Hepatocyte (in vitro differentiated cells): ENCODE measurements at regions not wholly inside any gene's neighbourhood (a gene's known extent, or its start where the extent isn't known, plus 50 kb on each side); places are given as distances from the start of the nearest gene placed in this dataset.

Experiments used
- DNase-seq: peaks from one replicate; pipeline ENCODE4 v3.0.0-alpha.2; 2016; ENCODE audit warnings: low spot score
- H2AFZ ChIP-seq: fragments of 200-600 bp; sonication (generic); 2 replicates; pipeline ENCODE4 v1.6.0; 2016; ENCODE audit warnings: antibody characterized with exemption, mild to moderate bottlenecking
- H3K27ac ChIP-seq: fragments of 200-600 bp; sonication (generic); 2 replicates; pipeline ENCODE4 v1.5.1; 2016; ENCODE audit warnings: mild to moderate bottlenecking
- H3K27me3 ChIP-seq: fragments of 200-600 bp; sonication (generic); 2 replicates; pipeline ENCODE4 v1.6.1; 2016
- H3K36me3 ChIP-seq: fragments of 200-600 bp; sonication (generic); replicated peaks from 2 replicates; pipeline ENCODE4 v1.5.1; 2016; ENCODE audit warnings: low read depth; ENCODE audit not compliant: insufficient read depth
- H3K4me1 ChIP-seq: fragments of 200-600 bp; sonication (generic); 2 replicates; pipeline ENCODE4 v1.5.1; 2016; ENCODE audit warnings: mild to moderate bottlenecking, moderate library complexity; ENCODE audit not compliant: insufficient read depth
- H3K4me2 ChIP-seq: fragments of 200-600 bp; sonication (generic); 2 replicates; pipeline ENCODE4 v1.6.0; 2016
- H3K4me3 ChIP-seq: fragments of 200-600 bp; sonication (generic); 2 replicates; pipeline ENCODE4 v1.5.1; 2016; ENCODE audit warnings: mild to moderate bottlenecking
- H3K79me2 ChIP-seq: fragments of 200-600 bp; sonication (generic); 2 replicates; pipeline ENCODE4 v1.6.0; 2017; ENCODE audit warnings: mild to moderate bottlenecking
- H3K9me2 ChIP-seq: fragments of 200-600 bp; sonication (generic); replicated peaks from 2 replicates; pipeline ENCODE4 v1.6.0; 2017; ENCODE audit warnings: mild to moderate bottlenecking; ENCODE audit not compliant: insufficient read depth
- H3K9me3 ChIP-seq: fragments of 200-600 bp; sonication (generic); 2 replicates; pipeline ENCODE4 v1.5.1; 2016; ENCODE audit warnings: low read depth, mild to moderate bottlenecking
- H4K20me1 ChIP-seq: fragments of 200-600 bp; sonication (generic); 2 replicates; pipeline ENCODE4 v1.6.0; 2016; ENCODE audit warnings: mild to moderate bottlenecking; ENCODE audit not compliant: insufficient read depth, poor library complexity, severe bottlenecking
- EZH2 ChIP-seq: fragments of 200-600 bp; sonication (generic); IDR thresholded peaks from 2 replicates; pipeline ENCODE4 v1.6.1; 2016; ENCODE audit warnings: antibody characterized with exemption, mild to moderate bottlenecking, borderline replicate concordance
- EZH2phosphoT487 ChIP-seq: fragments of 200-600 bp; sonication (generic); IDR thresholded peaks from one replicate; pipeline ENCODE4 v1.6.1; 2018; ENCODE audit warnings: antibody characterized with exemption, mild to moderate bottlenecking, low read depth, moderate library complexity; ENCODE audit not compliant: unreplicated experiment, severe bottlenecking
- WGBS: methylation state at CpG from one replicate; pipeline ENCODE4 v1.1.6; 2016; ENCODE audit warnings: low lambda C conversion rate; ENCODE audit errors: missing lambda C conversion rate; 5-methylcytosine and 5-hydroxymethylcytosine counted together
- TF ChIP-seq, protein P1 (sequence below): fragments of 200-600 bp; sonication (generic); IDR thresholded peaks from 2 replicates; pipeline ENCODE4 v1.5.1; 2016; ENCODE audit warnings: antibody characterized with exemption, mild to moderate bottlenecking; ENCODE audit not compliant: poor library complexity

DNA sequence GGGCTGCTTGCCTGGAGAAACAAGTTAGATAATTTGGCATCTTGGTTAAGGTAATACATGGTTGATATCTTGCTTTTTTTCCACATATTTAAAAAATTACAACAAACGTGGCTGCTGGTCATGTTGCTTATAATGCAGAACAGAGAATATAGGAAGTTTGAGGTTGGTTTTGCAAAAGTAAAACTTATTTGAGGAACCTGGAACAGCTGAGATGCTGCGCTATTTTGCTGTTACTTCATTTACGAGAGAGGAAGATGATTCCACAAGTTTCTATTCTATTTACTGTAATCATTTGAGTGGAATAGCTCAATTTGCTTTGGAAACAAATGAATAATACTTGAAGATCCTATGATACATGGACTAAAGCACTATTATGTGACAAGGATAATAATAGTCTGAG lies 118.9 kb downstream of the TMA16 start:
- no peaks in the 10 kb centered on the region for H3K79me2 ChIP-seq
- no peaks in the 10 kb centered on the region for H4K20me1 ChIP-seq
- H3K9me3 ChIP-seq = no peaks in the 10 kb centered on the region
- WGBS = 91% methylated on average over 3 of the region's 3 CpGs
- no peaks in the 10 kb centered on the region for H3K36me3 ChIP-seq
- H3K27me3 ChIP-seq = no peaks in the 10 kb centered on the region
- no peak overlapping the region for H2AFZ ChIP-seq
- TF ChIP-seq EZH2 = no peak
- TF ChIP-seq, protein P1, sequence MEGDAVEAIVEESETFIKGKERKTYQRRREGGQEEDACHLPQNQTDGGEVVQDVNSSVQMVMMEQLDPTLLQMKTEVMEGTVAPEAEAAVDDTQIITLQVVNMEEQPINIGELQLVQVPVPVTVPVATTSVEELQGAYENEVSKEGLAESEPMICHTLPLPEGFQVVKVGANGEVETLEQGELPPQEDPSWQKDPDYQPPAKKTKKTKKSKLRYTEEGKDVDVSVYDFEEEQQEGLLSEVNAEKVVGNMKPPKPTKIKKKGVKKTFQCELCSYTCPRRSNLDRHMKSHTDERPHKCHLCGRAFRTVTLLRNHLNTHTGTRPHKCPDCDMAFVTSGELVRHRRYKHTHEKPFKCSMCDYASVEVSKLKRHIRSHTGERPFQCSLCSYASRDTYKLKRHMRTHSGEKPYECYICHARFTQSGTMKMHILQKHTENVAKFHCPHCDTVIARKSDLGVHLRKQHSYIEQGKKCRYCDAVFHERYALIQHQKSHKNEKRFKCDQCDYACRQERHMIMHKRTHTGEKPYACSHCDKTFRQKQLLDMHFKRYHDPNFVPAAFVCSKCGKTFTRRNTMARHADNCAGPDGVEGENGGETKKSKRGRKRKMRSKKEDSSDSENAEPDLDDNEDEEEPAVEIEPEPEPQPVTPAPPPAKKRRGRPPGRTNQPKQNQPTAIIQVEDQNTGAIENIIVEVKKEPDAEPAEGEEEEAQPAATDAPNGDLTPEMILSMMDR = no peak
- no peak for TF ChIP-seq EZH2phosphoT487
- H3K4me3 ChIP-seq = no peak overlapping the region
- H3K4me1 ChIP-seq = no peaks in the 10 kb centered on the region
- H3K9me2 ChIP-seq = no peaks in the 10 kb centered on the region
- no peak overlapping the region for H3K27ac ChIP-seq
- no peak for DNase-seq
- no peak overlapping the region for H3K4me2 ChIP-seq

DNA sequence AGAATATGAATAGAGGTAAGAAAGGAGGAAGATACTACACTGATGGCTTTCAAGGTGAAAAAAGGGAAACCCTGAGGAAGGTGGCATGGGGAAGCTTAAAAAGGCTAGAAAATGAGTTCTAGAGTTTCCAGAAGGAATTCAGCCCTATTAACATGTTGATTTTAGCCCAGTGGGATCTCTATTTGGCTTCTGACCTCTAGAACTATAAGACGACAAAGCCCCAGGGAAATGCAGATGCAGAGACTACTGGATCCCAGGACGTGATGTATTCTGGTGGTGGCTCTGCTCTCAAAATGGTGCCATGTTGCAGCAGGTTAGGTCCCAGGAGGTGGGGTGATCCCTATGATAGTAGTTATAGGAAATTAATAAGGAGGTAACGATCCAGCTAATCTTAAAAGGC lies 120.4 kb downstream of the TMA16 start:
- 89% methylated on average over 3 of the region's 3 CpGs for WGBS
- H4K20me1 ChIP-seq = no peaks in the 10 kb centered on the region
- H3K36me3 ChIP-seq = no peaks in the 10 kb centered on the region
- no peak overlapping the region for H2AFZ ChIP-seq
- H3K4me1 ChIP-seq = no peaks in the 10 kb centered on the region
- H3K27me3 ChIP-seq = no peaks in the 10 kb centered on the region
- TF ChIP-seq, protein P1 = no peak
- TF ChIP-seq EZH2 (no peak), EZH2phosphoT487 (no peak)
- H3K9me3 ChIP-seq = no peaks in the 10 kb centered on the region
- H3K9me2 ChIP-seq = no peaks in the 10 kb centered on the region
- H3K4me2 ChIP-seq = no peak overlapping the region
- no peak for DNase-seq
- H3K79me2 ChIP-seq = no peaks in the 10 kb centered on the region
- H3K27ac ChIP-seq = no peak overlapping the region
- no peak overlapping the region for H3K4me3 ChIP-seq

DNA sequence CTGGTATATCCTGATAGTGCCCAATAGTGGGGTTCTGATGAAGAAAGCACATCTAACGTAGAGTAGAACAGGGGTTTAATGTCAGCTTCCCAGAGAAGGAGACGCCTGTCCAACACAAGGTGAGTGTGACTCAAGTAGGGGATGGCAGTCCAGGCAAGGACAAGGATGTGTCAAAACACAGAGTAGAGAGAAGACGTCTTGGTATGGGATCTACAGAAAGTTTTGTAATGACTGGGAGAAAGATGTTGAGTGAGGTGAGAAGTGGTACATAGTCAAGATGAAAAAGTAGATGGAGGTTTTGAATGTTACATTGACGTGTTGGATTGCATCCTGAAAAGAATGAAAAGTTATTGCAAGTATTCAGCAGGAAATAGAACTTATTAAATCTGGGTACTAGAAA lies 124.4 kb downstream of the TMA16 start:
- no peaks in the 10 kb centered on the region for H3K9me2 ChIP-seq
- 92% methylated on average over 4 of the region's 4 CpGs for WGBS
- no peak overlapping the region for H3K27ac ChIP-seq
- H3K27me3 ChIP-seq = no peaks in the 10 kb centered on the region
- no peak for TF ChIP-seq EZH2
- TF ChIP-seq EZH2phosphoT487 = no peak
- TF ChIP-seq, protein P1 = no peak
- no peaks in the 10 kb centered on the region for H3K36me3 ChIP-seq
- H4K20me1 ChIP-seq = no peaks in the 10 kb centered on the region
- H3K4me2 ChIP-seq = no peak overlapping the region
- no peaks in the 10 kb centered on the region for H3K9me3 ChIP-seq
- no peak overlapping the region for H3K4me3 ChIP-seq
- H3K79me2 ChIP-seq = no peaks in the 10 kb centered on the region
- DNase-seq = no peak
- H2AFZ ChIP-seq = no peak overlapping the region
- no peaks in the 10 kb centered on the region for H3K4me1 ChIP-seq

DNA sequence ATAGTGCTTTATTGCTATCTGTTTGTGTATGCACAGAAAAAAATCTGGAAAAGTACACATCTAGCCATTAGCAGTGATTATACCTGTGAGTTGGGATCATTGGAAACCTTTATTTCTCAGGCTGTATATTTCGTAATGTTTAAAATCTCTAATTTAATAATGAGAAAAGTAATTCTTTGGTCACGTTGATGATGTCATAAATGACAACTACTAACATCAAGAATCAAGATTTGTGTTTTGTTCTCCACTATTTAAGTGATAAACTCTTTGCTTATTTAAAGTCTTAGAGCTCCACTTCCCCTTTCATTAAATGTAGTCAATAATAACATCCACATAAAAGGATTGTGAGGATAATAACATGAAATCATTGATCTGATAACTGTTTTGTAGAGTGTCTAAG lies 126.2 kb downstream of the TMA16 start:
- Histone ChIP-seq H3K4me3 (no peak overlapping the region), H3K27ac (no peak overlapping the region), H3K9me2 (no peaks in the 10 kb centered on the region), H3K79me2 (no peaks in the 10 kb centered on the region), H2AFZ (no peak overlapping the region), H4K20me1 (no peaks in the 10 kb centered on the region), H3K4me2 (no peak overlapping the region), H3K36me3 (no peaks in the 10 kb centered on the region), H3K9me3 (no peaks in the 10 kb centered on the region), H3K4me1 (no peaks in the 10 kb centered on the region), H3K27me3 (no peaks in the 10 kb centered on the region)
- TF ChIP-seq EZH2phosphoT487 (no peak), EZH2 (no peak)
- TF ChIP-seq, protein P1 = no peak
- 85% methylated on average over 2 of the region's 2 CpGs for WGBS
- no peak for DNase-seq
